ENCODE measurements at regions not wholly inside any gene's neighbourhood (a gene's known extent, or its start where the extent isn't known, plus 50 kb on each side); places are given as distances from the start of the nearest gene placed in this dataset.
"Not testable (repeated sequence)": the region's sequence is repeated elsewhere in the genome, so short reads cannot be mapped to it uniquely, and the experiment has no call there.

- no peaks in the 10 kb centered on the region for H3K9me3 ChIP-seq
- TF ChIP-seq, protein P1, sequence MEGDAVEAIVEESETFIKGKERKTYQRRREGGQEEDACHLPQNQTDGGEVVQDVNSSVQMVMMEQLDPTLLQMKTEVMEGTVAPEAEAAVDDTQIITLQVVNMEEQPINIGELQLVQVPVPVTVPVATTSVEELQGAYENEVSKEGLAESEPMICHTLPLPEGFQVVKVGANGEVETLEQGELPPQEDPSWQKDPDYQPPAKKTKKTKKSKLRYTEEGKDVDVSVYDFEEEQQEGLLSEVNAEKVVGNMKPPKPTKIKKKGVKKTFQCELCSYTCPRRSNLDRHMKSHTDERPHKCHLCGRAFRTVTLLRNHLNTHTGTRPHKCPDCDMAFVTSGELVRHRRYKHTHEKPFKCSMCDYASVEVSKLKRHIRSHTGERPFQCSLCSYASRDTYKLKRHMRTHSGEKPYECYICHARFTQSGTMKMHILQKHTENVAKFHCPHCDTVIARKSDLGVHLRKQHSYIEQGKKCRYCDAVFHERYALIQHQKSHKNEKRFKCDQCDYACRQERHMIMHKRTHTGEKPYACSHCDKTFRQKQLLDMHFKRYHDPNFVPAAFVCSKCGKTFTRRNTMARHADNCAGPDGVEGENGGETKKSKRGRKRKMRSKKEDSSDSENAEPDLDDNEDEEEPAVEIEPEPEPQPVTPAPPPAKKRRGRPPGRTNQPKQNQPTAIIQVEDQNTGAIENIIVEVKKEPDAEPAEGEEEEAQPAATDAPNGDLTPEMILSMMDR (IDR thresholded peaks at IDR 0.05): no peak
- no peak for TF ChIP-seq POLR2A (IDR thresholded peaks at IDR 0.05)
- no peak overlapping the region for H3K27ac ChIP-seq
- H3K4me3 ChIP-seq: no peak overlapping the region
- H3K4me1 ChIP-seq: no peaks in the 10 kb centered on the region
- DNase-seq: no peak
- H3K36me3 ChIP-seq: no peaks in the 10 kb centered on the region
- no peaks in the 10 kb centered on the region for H3K27me3 ChIP-seq
Measured at GRCh38 chr13:58341318-58341717, 709.8 kb downstream of the PCDH17 start.

GRCh38 chr13:58343076-58343475, 711.5 kb downstream of the PCDH17 start:
- Histone ChIP-seq H3K4me1 (no peaks in the 10 kb centered on the region), H3K9me3 (no peaks in the 10 kb centered on the region), H3K27me3 (no peaks in the 10 kb centered on the region), H3K27ac (no peak overlapping the region), H3K36me3 (no peaks in the 10 kb centered on the region), H3K4me3 (no peak overlapping the region)
- TF ChIP-seq, protein P1 (IDR thresholded peaks at IDR 0.05): no peak
- TF ChIP-seq POLR2A (IDR thresholded peaks at IDR 0.05): no peak
- DNase-seq: no peak

- not testable (repeated sequence) for DNase-seq, H3K4me1 ChIP-seq
Measured at GRCh38 chr13:58352100-58352499, 720.6 kb downstream of the PCDH17 start.

DNA sequence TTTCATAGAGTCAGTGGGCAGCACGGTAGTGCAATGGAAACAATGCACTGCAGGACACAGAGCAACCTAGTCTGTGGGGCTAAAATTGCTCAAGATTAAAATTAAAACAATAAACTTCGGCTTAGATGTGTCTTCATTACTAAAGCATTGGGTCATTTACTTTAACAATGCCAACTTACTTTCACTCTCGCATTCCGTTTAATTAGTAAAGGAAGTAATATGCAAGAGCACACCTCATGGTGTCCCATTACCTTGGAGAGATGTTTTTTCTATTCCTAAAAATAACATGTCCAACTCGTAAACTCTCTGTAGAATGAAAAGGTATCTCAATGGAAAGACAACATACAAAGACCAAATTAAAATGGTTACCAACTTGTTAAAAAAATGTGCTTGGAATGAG, 738.4 kb downstream of the PCDH17 start:
- Histone ChIP-seq H3K9me3 (no peaks in the 10 kb centered on the region), H3K4me3 (no peak overlapping the region), H3K4me1 (no peaks in the 10 kb centered on the region), H3K27ac (no peak overlapping the region), H3K36me3 (no peaks in the 10 kb centered on the region), H3K27me3 (no peaks in the 10 kb centered on the region)
- no peak for DNase-seq
- no peak for TF ChIP-seq POLR2A (IDR thresholded peaks at IDR 0.05)
- TF ChIP-seq, protein P1 (IDR thresholded peaks at IDR 0.05): no peak

More at GRCh38 chr13:58352100-58352499, 720.6 kb downstream of the PCDH17 start:
- H3K4me3 ChIP-seq, H3K36me3 ChIP-seq, H3K27ac ChIP-seq, H3K9me3 ChIP-seq, H3K27me3 ChIP-seq: not testable (repeated sequence)

- no peaks in the 10 kb centered on the region for H3K9me3 ChIP-seq
- H3K4me3 ChIP-seq: no peak overlapping the region
- H3K36me3 ChIP-seq: no peaks in the 10 kb centered on the region
- H3K27ac ChIP-seq: no peak overlapping the region
- H3K4me1 ChIP-seq: no peaks in the 10 kb centered on the region
- no peaks in the 10 kb centered on the region for H3K27me3 ChIP-seq
- DNase-seq: no peak
- no peak for TF ChIP-seq POLR2A (IDR thresholded peaks at IDR 0.05)
Measured at GRCh38 chr13:58376349-58376748, 744.8 kb downstream of the PCDH17 start.

DNA sequence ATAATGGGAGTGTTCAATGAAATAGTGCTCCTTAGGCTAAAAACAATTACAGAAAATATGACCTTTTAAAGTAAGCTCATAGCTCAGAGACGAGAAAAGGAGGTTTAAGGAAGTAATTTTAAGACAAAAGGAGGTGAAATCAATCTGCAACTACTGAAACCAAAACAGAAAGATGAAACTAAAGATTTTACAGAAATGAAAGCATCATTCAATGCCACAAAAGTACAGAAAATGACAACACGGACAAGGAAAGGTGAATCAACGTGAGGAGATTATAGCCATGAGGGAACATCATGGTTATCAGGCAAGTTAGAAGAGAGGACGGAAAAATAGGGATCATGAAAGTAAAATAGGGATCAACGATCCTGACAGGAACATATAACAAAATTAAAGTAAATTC, 745.2 kb downstream of the PCDH17 start:
- no peak for DNase-seq
- Histone ChIP-seq H3K36me3 (no peaks in the 10 kb centered on the region), H3K9me3 (no peaks in the 10 kb centered on the region), H3K4me1 (no peaks in the 10 kb centered on the region), H3K27me3 (no peaks in the 10 kb centered on the region), H3K27ac (no peak overlapping the region), H3K4me3 (no peak overlapping the region)
- TF ChIP-seq, protein P1 (IDR thresholded peaks at IDR 0.05): no peak
- TF ChIP-seq POLR2A (IDR thresholded peaks at IDR 0.05): no peak

- Histone ChIP-seq H3K27ac (no peak overlapping the region), H3K36me3 (no peaks in the 10 kb centered on the region), H3K27me3 (no peaks in the 10 kb centered on the region), H3K4me1 (no peaks in the 10 kb centered on the region), H3K4me3 (no peak overlapping the region), H3K9me3 (no peaks in the 10 kb centered on the region)
- no peak for DNase-seq
- TF ChIP-seq POLR2A (IDR thresholded peaks at IDR 0.05): no peak
- TF ChIP-seq, protein P1 (IDR thresholded peaks at IDR 0.05): no peak
Measured at GRCh38 chr13:58379221-58379620, 747.7 kb downstream of the PCDH17 start.

DNA sequence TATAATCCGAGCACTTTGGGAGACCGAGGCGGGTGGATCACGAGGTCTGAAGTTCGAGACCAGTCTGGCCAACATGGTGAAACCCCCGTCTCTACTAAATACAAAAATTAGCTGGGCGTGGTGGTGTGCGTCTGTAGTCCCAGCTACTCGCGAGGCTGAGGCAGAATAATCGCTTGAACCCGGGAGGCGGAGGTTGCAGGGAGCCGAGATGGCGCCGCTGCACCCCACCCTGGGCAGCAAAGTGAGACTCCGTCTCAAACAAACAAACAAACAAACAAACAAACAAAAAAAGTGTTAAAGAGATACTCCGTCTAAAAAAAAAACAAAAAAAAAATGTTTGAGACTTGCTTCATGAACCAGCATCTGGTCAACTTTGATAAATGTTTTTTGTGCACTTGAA, 753.8 kb downstream of the PCDH17 start:
- H3K9me3 ChIP-seq, H3K4me3 ChIP-seq, H3K36me3 ChIP-seq, DNase-seq, H3K27ac ChIP-seq, H3K27me3 ChIP-seq, H3K4me1 ChIP-seq: not testable (repeated sequence)

Data from Peyer's patch (tissue), 4 donors.